ENCODE measurements at regions not wholly inside any gene's neighbourhood (a gene's known extent, or its start where the extent isn't known, plus 50 kb on each side); places are given as distances from the start of the nearest gene placed in this dataset.

DNA sequence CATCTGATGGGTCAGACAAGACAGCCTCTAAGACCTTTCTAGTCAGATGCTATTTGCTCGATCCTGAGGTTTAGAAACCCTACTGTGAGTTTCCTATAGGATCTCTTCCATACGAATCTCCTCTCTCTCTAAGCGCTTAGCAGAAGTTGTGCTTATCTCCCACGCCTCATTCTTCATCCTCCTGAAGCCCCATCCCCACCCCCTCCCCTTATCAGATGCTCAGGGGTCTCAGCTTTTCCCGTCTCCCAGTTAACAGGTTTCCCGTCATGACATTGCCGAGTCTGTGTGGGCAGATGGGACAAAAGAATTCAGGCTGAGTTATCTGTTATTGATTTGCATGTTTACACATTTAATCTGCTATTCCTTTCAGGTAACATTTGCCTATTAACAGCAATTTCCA lies 99.0 kb upstream of the PIRT start:
- TF ChIP-seq, protein P1, sequence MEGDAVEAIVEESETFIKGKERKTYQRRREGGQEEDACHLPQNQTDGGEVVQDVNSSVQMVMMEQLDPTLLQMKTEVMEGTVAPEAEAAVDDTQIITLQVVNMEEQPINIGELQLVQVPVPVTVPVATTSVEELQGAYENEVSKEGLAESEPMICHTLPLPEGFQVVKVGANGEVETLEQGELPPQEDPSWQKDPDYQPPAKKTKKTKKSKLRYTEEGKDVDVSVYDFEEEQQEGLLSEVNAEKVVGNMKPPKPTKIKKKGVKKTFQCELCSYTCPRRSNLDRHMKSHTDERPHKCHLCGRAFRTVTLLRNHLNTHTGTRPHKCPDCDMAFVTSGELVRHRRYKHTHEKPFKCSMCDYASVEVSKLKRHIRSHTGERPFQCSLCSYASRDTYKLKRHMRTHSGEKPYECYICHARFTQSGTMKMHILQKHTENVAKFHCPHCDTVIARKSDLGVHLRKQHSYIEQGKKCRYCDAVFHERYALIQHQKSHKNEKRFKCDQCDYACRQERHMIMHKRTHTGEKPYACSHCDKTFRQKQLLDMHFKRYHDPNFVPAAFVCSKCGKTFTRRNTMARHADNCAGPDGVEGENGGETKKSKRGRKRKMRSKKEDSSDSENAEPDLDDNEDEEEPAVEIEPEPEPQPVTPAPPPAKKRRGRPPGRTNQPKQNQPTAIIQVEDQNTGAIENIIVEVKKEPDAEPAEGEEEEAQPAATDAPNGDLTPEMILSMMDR (IDR thresholded peaks at IDR 0.05) = no peak
- TF ChIP-seq ZFX (IDR thresholded peaks at IDR 0.05; ENCODE audit: borderline replicate concordance) = no peak
- no peak overlapping the region for H3K27ac ChIP-seq

DNA sequence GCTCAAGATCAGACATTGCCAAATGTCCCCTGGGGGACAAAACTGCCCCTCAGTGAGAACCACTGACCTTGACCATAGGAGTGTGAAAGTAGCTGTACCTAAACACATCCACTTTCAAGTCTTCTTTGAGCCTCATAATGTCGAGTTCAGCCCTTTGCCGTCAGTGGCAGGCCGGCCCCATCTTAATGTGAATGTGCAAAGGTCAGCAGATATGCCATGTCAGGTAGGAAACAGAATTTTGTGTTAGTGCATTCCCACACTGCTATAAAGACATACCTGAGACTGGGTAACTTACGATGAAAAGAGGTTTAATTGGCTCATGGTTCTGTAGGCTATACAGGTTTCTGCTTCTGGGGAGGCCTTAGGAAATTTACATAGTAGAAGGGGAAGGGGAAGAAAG lies 95.1 kb upstream of the PIRT start:
- no peak overlapping the region for H3K27ac ChIP-seq
- TF ChIP-seq ZFX (IDR thresholded peaks at IDR 0.05; ENCODE audit: borderline replicate concordance) = no peak
- TF ChIP-seq, protein P1 (IDR thresholded peaks at IDR 0.05) = no peak

- no peak for TF ChIP-seq ZFX (IDR thresholded peaks at IDR 0.05; ENCODE audit: borderline replicate concordance)
- TF ChIP-seq, protein P1 (IDR thresholded peaks at IDR 0.05) = no peak
- H3K27ac ChIP-seq = no peak overlapping the region
These were observed 93.2 kb upstream of the PIRT start for GRCh38 chr17:10931133-10931532.

DNA sequence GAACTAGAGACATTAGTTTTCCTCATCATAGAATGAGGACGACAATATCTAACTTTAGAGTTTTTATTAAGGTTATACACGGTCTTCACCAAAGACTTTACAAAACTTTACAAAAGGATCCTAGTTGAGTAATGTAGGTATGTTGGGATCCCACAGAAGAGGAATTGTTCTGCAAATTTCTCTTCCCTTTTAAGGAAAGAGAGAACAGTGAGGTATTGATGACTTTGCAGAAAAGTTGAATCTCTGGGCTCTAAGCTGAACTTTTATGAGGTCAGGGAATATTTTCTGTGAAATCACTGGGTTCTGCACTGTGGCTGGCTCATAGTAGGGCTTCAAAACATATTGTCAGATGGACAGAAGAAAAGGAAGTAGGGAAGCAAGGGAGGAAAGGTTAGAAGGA lies 89.8 kb upstream of the PIRT start:
- TF ChIP-seq, protein P1 (IDR thresholded peaks at IDR 0.05) = no peak
- TF ChIP-seq ZFX (IDR thresholded peaks at IDR 0.05; ENCODE audit: borderline replicate concordance) = no peak
- H3K27ac ChIP-seq = no peak overlapping the region

- no peak overlapping the region for H3K27ac ChIP-seq
- TF ChIP-seq, protein P1 (IDR thresholded peaks at IDR 0.05) = no peak
These were observed 82.7 kb upstream of the PIRT start for GRCh38 chr17:10920558-10921108.

DNA sequence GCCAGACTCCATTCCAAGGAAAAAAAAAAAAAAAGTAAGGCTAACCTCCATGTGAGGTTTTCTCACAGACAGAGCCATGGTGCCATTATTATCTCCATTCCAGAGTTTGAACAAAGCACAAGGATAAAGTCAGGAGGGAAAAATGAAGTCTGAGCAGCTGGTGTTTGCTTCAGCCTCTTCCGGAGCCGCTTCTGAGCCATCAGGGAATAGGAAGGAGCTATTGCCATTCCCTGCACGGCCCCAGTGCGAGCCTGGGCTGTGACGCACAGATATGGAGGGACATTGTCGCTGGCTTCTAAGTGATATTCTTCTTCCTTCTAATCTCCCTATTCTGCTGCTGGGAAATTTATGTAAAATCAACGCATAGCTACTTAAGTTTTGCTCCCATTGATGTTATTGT lies 69.5 kb upstream of the PIRT start:
- TF ChIP-seq, protein P1 (IDR thresholded peaks at IDR 0.05) = no peak

DNA sequence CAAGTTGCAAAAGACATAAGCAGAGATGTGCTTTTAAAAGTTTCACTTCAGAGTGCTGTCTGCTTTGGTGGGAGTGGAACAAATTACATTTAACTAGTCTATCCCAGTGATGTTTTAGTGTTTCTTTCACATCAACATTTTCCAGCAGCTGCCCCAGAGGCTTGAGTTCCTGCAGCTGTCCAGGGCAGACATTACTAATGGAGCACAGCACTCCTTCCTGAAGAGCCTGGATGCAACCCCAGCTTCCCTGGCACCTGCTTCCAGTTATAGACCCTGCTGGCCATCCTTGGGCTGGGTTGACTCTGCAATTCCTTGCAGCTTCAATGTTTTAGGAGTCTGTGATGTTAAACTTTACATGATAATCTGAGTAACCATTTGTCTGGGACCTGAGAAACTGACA lies 61.4 kb upstream of the PIRT start:
- TF ChIP-seq, protein P1 (IDR thresholded peaks at IDR 0.05) = no peak
- TF ChIP-seq ZFX (IDR thresholded peaks at IDR 0.05; ENCODE audit: borderline replicate concordance) = no peak
- H3K27ac ChIP-seq = no peak overlapping the region

More for the DNA sequence above, 69.5 kb upstream of the PIRT start:
- H3K27ac ChIP-seq = no peak overlapping the region

Data from 22Rv1 (cell line).